Skeletal muscle satellite cell (primary cell): ENCODE measurements at regions not wholly inside any gene's neighbourhood (a gene's known extent, or its start where the extent isn't known, plus 50 kb on each side); places are given as distances from the start of the nearest gene placed in this dataset.
"Not testable (repeated sequence)": the region's sequence is repeated elsewhere in the genome, so short reads cannot be mapped to it uniquely, and the experiment has no call there.

Source experiments
- H3K27me3 ChIP-seq: 2 replicates; pipeline ENCODE4 v1.7.0; 2013; ENCODE audit warnings: low read length; ENCODE audit not compliant: control insufficient read depth, insufficient read depth
- H3K36me3 ChIP-seq: 2 replicates; pipeline ENCODE4 v1.7.0; 2013; ENCODE audit warnings: mild to moderate bottlenecking, control low read depth, low read length; ENCODE audit not compliant: insufficient read depth
- H3K4me1 ChIP-seq: 2 replicates; pipeline ENCODE4 v1.7.0; 2013; ENCODE audit warnings: low read length; ENCODE audit not compliant: control insufficient read depth, insufficient read depth
- H3K4me2 ChIP-seq: 2 replicates; pipeline ENCODE4 v1.7.0; 2013; ENCODE audit warnings: mild to moderate bottlenecking, low read length
- H3K4me3 ChIP-seq: 2 replicates; pipeline ENCODE4 v1.7.0; 2013; ENCODE audit warnings: low read length
- H3K9ac ChIP-seq: 2 replicates; pipeline ENCODE4 v1.7.0; 2013; ENCODE audit warnings: mild to moderate bottlenecking, low read depth, low read length, moderate library complexity
- H3K9me3 ChIP-seq: replicated peaks from 2 replicates; pipeline ENCODE4 v1.7.0; 2013; ENCODE audit warnings: mild to moderate bottlenecking, control low read depth, low read length

- H3K27me3 ChIP-seq: peaks cover 4% of the 10 kb centered on the region
- H3K4me3 ChIP-seq: no peak overlapping the region
- H3K9me3 ChIP-seq: no peaks in the 10 kb centered on the region
- H3K9ac ChIP-seq: no peak overlapping the region
- H3K4me1 ChIP-seq: no peaks in the 10 kb centered on the region
- no peak overlapping the region for H3K4me2 ChIP-seq
- no peaks in the 10 kb centered on the region for H3K36me3 ChIP-seq
Measured at GRCh38 chr10:2886662-2887061, 180.7 kb upstream of the PFKP start.

DNA sequence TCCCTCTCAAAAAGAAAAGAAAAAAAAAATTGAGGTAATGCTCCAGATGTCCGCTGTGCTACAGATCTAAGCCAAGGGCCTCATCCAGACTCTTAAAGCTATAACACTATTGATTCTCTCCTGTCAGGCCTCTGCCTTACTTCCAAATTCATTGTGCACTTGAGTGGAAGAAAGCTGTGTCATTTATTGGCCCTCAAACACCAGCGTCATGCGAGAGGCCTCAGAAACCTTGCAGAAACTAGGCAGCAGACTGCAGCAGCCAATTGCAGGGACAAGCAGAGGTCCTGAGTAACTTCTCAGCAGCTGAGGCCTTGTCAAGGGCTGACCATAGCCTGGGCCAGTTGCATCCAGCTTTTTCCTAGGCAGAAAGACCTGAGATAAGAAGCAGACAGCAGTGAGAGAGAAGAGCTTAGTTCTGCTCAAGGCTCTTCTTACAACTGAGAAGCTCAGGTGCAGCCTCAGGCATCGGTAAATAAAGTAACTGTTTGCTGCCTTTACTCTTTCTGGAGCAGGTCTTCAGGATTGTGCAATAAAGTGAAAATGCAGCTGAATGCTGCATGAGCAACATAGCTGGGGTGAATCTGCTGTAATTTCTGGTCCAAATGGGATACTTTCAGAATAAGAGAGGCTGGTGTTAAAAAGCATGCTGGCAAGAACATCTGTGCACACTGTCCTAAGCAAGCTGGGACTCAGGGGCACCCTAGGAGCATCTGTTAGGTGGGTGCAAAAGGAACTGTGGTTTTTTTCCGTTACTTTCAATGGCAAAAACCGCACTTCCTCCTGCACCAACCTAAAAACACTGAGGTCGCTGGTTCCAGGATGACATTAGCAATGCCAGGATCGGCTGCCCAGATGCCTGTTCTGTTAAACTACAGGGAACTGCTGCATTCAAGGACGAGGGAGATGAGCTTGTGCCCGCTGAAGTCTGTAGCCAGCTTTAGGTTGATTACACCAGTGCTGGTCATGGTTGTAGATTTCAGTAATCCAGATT, 181.8 kb upstream of the PFKP start:
- Histone ChIP-seq H3K27me3 (peaks cover 4% of the 10 kb centered on the region), H3K36me3 (no peaks in the 10 kb centered on the region), H3K9me3 (no peaks in the 10 kb centered on the region), H3K9ac (no peak overlapping the region), H3K4me2 (no peak overlapping the region), H3K4me1 (no peaks in the 10 kb centered on the region), H3K4me3 (no peak overlapping the region)

GRCh38 chr10:2883983-2884540, 183.3 kb upstream of the PFKP start:
- not testable (repeated sequence) for H3K9me3 ChIP-seq, H3K4me1 ChIP-seq, H3K4me2 ChIP-seq, H3K4me3 ChIP-seq, H3K27me3 ChIP-seq, H3K9ac ChIP-seq, H3K36me3 ChIP-seq

DNA sequence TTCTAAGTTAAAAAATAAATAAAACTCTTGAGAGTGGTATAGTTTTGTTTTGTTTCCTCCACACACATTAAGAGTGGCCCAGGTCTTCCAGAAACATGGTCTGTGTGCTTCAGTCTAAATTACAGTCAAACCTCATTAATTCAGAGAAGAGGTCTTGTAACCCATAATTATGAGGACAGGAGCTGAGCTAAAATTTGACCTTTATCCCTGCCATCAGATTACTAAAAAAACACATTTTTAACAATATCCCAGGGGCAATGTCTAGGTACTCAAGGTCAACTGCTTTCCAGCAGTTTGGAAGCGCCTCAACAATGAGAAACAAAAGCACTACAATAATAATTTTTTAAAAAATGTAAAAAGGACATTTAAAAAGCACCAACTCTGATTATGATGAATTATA, 184.1 kb upstream of the PFKP start:
- Histone ChIP-seq H3K4me3 (no peak overlapping the region), H3K4me2 (no peak overlapping the region), H3K27me3 (peaks cover 4% of the 10 kb centered on the region), H3K4me1 (no peaks in the 10 kb centered on the region), H3K9me3 (no peaks in the 10 kb centered on the region), H3K36me3 (no peaks in the 10 kb centered on the region), H3K9ac (no peak overlapping the region)

GRCh38 chr10:2882628-2883027, 184.7 kb upstream of the PFKP start:
- no peaks in the 10 kb centered on the region for H3K9me3 ChIP-seq
- H3K9ac ChIP-seq: no peak overlapping the region
- H3K4me3 ChIP-seq: no peak overlapping the region

DNA sequence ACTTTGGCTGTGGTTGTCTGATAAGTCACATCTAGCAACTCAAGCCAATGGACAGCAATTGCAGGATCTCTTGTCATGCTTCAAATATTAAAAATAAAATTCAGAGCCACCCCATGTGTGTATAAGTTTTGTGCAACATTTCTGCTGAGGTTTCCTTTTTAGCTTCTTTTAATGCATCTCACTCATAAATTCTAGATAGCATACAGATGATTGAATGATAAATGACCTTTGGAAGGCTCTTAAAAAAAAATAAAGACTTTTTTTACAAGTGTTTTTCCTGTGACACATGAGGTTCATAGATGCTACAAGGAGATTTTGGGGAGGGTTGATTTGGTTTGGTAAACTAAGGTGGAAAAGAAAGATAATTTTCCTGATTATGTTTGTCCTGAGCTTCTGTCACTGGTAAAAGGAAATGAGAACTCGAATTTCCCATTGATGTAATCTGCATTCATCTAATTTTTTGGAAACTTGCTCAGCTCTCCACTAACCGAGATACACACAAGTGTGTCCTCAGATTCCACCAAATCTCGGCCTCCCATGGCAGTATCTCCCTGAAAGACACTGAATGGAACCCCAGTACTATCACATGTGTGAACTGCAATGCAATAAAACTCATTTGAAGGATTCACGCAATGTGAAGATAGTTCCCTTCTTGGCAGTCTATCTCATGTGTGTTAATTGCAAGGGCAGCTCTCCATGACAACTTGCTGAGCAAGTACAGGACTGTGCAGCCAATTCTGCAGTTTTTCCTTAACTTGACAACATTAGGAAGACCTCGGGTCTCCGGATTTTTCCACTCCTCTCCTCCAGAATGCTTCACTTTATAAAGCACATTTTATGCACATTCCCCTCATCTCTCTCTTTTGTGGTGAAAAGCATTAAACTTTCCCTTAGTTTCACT, 185.4 kb upstream of the PFKP start:
- H3K36me3 ChIP-seq: no peaks in the 10 kb centered on the region
- no peak overlapping the region for H3K9ac ChIP-seq
- H3K27me3 ChIP-seq: peaks cover 4% of the 10 kb centered on the region
- H3K4me1 ChIP-seq: no peaks in the 10 kb centered on the region
- H3K9me3 ChIP-seq: no peaks in the 10 kb centered on the region
- no peak overlapping the region for H3K4me3 ChIP-seq
- no peak overlapping the region for H3K4me2 ChIP-seq

More at GRCh38 chr10:2882628-2883027, 184.7 kb upstream of the PFKP start:
- Histone ChIP-seq H3K4me2 (no peak overlapping the region), H3K27me3 (peaks cover 4% of the 10 kb centered on the region), H3K36me3 (no peaks in the 10 kb centered on the region), H3K4me1 (no peaks in the 10 kb centered on the region)

- not testable (repeated sequence) for H3K36me3 ChIP-seq, H3K9me3 ChIP-seq, H3K9ac ChIP-seq, H3K4me3 ChIP-seq, H3K27me3 ChIP-seq, H3K4me1 ChIP-seq, H3K4me2 ChIP-seq
Measured at GRCh38 chr10:2880050-2880449, 187.3 kb upstream of the PFKP start.

- Histone ChIP-seq H3K27me3 (peaks cover 4% of the 10 kb centered on the region), H3K4me2 (no peak overlapping the region), H3K4me3 (no peak overlapping the region), H3K9me3 (no peaks in the 10 kb centered on the region), H3K36me3 (no peaks in the 10 kb centered on the region), H3K4me1 (no peaks in the 10 kb centered on the region), H3K9ac (no peak overlapping the region)
Measured at GRCh38 chr10:2878818-2879217, 188.5 kb upstream of the PFKP start.

- no peaks in the 10 kb centered on the region for H3K36me3 ChIP-seq
- no peak overlapping the region for H3K4me3 ChIP-seq
- H3K27me3 ChIP-seq: no peaks in the 10 kb centered on the region
- H3K9me3 ChIP-seq: no peaks in the 10 kb centered on the region
- no peak overlapping the region for H3K4me2 ChIP-seq
- H3K9ac ChIP-seq: no peak overlapping the region
- no peaks in the 10 kb centered on the region for H3K4me1 ChIP-seq
Measured at GRCh38 chr10:2876032-2876431, 191.3 kb upstream of the PFKP start.

GRCh38 chr10:2874963-2875362, 192.4 kb upstream of the PFKP start:
- Histone ChIP-seq H3K4me3 (no peak overlapping the region), H3K9ac (no peak overlapping the region), H3K4me2 (no peak overlapping the region), H3K9me3 (no peaks in the 10 kb centered on the region), H3K4me1 (no peaks in the 10 kb centered on the region), H3K36me3 (no peaks in the 10 kb centered on the region), H3K27me3 (no peaks in the 10 kb centered on the region)

GRCh38 chr10:2873769-2874168, 193.6 kb upstream of the PFKP start:
- H3K9me3 ChIP-seq: no peaks in the 10 kb centered on the region
- H3K4me2 ChIP-seq: no peak overlapping the region
- no peaks in the 10 kb centered on the region for H3K27me3 ChIP-seq
- H3K4me1 ChIP-seq: no peaks in the 10 kb centered on the region
- no peaks in the 10 kb centered on the region for H3K36me3 ChIP-seq
- H3K4me3 ChIP-seq: no peak overlapping the region
- H3K9ac ChIP-seq: no peak overlapping the region
